ENCODE measurements at regions not wholly inside any gene's neighbourhood (a gene's known extent, or its start where the extent isn't known, plus 50 kb on each side); places are given as distances from the start of the nearest gene placed in this dataset.

DNA sequence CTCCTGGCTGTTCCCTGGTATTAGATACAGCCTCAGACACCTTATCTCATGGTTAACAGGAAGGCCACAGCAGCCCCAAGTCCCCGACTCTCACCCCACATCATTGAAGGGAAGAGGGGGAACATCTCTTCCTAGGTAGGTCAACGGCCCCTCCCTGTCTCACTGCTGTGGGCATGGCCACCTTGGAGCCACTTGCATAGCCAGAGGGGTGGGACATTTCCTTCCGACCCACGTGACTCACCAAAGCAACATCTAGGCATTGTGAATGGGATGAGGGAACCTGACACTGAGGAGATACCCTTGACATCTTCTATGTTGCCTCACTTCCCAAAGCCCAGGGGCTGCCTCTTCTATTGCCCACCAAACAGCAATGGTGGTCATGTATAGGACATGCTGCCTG, 68.5 kb upstream of the GPR26 start:
- TF ChIP-seq, protein P1, sequence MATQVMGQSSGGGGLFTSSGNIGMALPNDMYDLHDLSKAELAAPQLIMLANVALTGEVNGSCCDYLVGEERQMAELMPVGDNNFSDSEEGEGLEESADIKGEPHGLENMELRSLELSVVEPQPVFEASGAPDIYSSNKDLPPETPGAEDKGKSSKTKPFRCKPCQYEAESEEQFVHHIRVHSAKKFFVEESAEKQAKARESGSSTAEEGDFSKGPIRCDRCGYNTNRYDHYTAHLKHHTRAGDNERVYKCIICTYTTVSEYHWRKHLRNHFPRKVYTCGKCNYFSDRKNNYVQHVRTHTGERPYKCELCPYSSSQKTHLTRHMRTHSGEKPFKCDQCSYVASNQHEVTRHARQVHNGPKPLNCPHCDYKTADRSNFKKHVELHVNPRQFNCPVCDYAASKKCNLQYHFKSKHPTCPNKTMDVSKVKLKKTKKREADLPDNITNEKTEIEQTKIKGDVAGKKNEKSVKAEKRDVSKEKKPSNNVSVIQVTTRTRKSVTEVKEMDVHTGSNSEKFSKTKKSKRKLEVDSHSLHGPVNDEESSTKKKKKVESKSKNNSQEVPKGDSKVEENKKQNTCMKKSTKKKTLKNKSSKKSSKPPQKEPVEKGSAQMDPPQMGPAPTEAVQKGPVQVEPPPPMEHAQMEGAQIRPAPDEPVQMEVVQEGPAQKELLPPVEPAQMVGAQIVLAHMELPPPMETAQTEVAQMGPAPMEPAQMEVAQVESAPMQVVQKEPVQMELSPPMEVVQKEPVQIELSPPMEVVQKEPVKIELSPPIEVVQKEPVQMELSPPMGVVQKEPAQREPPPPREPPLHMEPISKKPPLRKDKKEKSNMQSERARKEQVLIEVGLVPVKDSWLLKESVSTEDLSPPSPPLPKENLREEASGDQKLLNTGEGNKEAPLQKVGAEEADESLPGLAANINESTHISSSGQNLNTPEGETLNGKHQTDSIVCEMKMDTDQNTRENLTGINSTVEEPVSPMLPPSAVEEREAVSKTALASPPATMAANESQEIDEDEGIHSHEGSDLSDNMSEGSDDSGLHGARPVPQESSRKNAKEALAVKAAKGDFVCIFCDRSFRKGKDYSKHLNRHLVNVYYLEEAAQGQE (IDR thresholded peaks at IDR 0.05; ENCODE audit: insufficient replicate concordance, low read depth), result no peak
- TF ChIP-seq POLR2AphosphoS5 (IDR thresholded peaks at IDR 0.05; ENCODE audit: low read depth) (no peak), SPI1 (IDR thresholded peaks at IDR 0.05; ENCODE audit: borderline replicate concordance, low read depth) (no peak), GABPA (IDR thresholded peaks at IDR 0.05; ENCODE audit: low read depth) (no peak)
- TF ChIP-seq, protein P2, sequence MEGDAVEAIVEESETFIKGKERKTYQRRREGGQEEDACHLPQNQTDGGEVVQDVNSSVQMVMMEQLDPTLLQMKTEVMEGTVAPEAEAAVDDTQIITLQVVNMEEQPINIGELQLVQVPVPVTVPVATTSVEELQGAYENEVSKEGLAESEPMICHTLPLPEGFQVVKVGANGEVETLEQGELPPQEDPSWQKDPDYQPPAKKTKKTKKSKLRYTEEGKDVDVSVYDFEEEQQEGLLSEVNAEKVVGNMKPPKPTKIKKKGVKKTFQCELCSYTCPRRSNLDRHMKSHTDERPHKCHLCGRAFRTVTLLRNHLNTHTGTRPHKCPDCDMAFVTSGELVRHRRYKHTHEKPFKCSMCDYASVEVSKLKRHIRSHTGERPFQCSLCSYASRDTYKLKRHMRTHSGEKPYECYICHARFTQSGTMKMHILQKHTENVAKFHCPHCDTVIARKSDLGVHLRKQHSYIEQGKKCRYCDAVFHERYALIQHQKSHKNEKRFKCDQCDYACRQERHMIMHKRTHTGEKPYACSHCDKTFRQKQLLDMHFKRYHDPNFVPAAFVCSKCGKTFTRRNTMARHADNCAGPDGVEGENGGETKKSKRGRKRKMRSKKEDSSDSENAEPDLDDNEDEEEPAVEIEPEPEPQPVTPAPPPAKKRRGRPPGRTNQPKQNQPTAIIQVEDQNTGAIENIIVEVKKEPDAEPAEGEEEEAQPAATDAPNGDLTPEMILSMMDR (IDR thresholded peaks at IDR 0.05; ENCODE audit: insufficient read depth, low read length), result no peak
- Histone ChIP-seq H3K27ac (replicated peaks) (no peak overlapping the region), H3K27me3 (ENCODE audit: insufficient read depth, poor library complexity, severe bottlenecking) (no peaks in the 10 kb centered on the region), H3K4me3 (replicated peaks; ENCODE audit: insufficient read depth, low read length) (no peak overlapping the region)
- no peak for DNase-seq (ENCODE audit: low read depth in 1 of 2, low spot score in 1 of 2)

GRCh38 chr10:123599366-123599849, 66.7 kb upstream of the GPR26 start:
- H3K27me3 ChIP-seq (ENCODE audit: insufficient read depth, poor library complexity, severe bottlenecking), result no peaks in the 10 kb centered on the region

GRCh38 chr10:123600177-123600576, 66.0 kb upstream of the GPR26 start:
- TF ChIP-seq, protein P2 (IDR thresholded peaks at IDR 0.05; ENCODE audit: insufficient read depth, low read length), result no peak
- TF ChIP-seq SPI1 (IDR thresholded peaks at IDR 0.05; ENCODE audit: borderline replicate concordance, low read depth), result no peak
- no peak for TF ChIP-seq POLR2AphosphoS5 (IDR thresholded peaks at IDR 0.05; ENCODE audit: low read depth)
- TF ChIP-seq, protein P1 (IDR thresholded peaks at IDR 0.05; ENCODE audit: insufficient replicate concordance, low read depth), result no peak
- TF ChIP-seq GABPA (IDR thresholded peaks at IDR 0.05; ENCODE audit: low read depth), result no peak
- no peak for DNase-seq (ENCODE audit: low read depth in 1 of 2, low spot score in 1 of 2)
- no peaks in the 10 kb centered on the region for H3K27me3 ChIP-seq (ENCODE audit: insufficient read depth, poor library complexity, severe bottlenecking)
- no peak overlapping the region for H3K27ac ChIP-seq (replicated peaks)
- H3K4me3 ChIP-seq (replicated peaks; ENCODE audit: insufficient read depth, low read length), result no peak overlapping the region

More at GRCh38 chr10:123599366-123599849, 66.7 kb upstream of the GPR26 start:
- DNase-seq (ENCODE audit: low read depth in 1 of 2, low spot score in 1 of 2), result no peak
- Histone ChIP-seq H3K27ac (replicated peaks) (no peak overlapping the region), H3K4me3 (replicated peaks; ENCODE audit: insufficient read depth, low read length) (no peak overlapping the region)
- no peak for TF ChIP-seq GABPA (IDR thresholded peaks at IDR 0.05; ENCODE audit: low read depth)

DNA sequence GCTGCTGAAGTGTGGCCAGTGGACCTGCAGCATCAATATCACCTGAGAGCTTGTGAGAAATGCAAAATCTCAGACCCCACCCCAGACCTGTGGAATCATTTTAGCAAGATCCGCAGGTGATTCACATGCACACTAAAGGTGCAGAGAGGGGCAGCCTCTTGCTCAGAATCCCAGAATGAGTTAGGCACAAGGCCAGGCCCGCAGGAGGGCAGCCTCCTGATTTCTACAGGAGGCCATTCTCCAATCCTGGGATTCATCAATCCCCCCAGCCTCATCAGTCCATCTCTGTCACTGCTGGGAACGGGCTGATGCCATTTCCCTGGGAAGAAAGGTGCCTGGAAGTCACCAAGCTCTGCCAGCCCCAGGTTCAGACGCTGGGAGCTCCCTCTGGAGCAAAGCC, 63.0 kb upstream of the GPR26 start:
- TF ChIP-seq, protein P1 (IDR thresholded peaks at IDR 0.05; ENCODE audit: insufficient replicate concordance, low read depth), result no peak
- TF ChIP-seq SPI1 (IDR thresholded peaks at IDR 0.05; ENCODE audit: borderline replicate concordance, low read depth), result no peak
- TF ChIP-seq, protein P2 (IDR thresholded peaks at IDR 0.05; ENCODE audit: insufficient read depth, low read length), result no peak
- no peak for TF ChIP-seq GABPA (IDR thresholded peaks at IDR 0.05; ENCODE audit: low read depth)
- no peak for TF ChIP-seq POLR2AphosphoS5 (IDR thresholded peaks at IDR 0.05; ENCODE audit: low read depth)
- Histone ChIP-seq H3K27me3 (ENCODE audit: insufficient read depth, poor library complexity, severe bottlenecking) (no peaks in the 10 kb centered on the region), H3K4me3 (replicated peaks; ENCODE audit: insufficient read depth, low read length) (no peak overlapping the region), H3K27ac (replicated peaks) (no peak overlapping the region)
- no peak for DNase-seq (ENCODE audit: low read depth in 1 of 2, low spot score in 1 of 2)
